GM12864 (cell line): ENCODE measurements at regions not wholly inside any gene's neighbourhood (a gene's known extent, or its start where the extent isn't known, plus 50 kb on each side); places are given as distances from the start of the nearest gene placed in this dataset.

Experiments
- DNase-seq: peaks from one replicate; pipeline ENCODE4 v3.0.0-alpha.2; 2011; ENCODE audit warnings: low read depth
- H3K4me3 ChIP-seq: 2 replicates; pipeline ENCODE4 v1.5.1; 2011; ENCODE audit warnings: mild to moderate bottlenecking, low read depth, low read length, control low read depth
- CTCF ChIP-seq: IDR thresholded peaks from 2 replicates; pipeline ENCODE4 v1.5.1; 2011; ENCODE audit warnings: low read depth, mild to moderate bottlenecking, moderate library complexity, low read length, control low read depth, inconsistent platforms; ENCODE audit errors: missing control alignments

- DNase-seq, result no peak
- no peak overlapping the region for H3K4me3 ChIP-seq
- no peak for TF ChIP-seq CTCF
Measured at GRCh38 chr18:45482286-45482685, 133.0 kb upstream of the SLC14A2 start.

GRCh38 chr18:45487581-45487980 is 127.7 kb upstream of the SLC14A2 start:
- DNase-seq, result no peak
- no peak overlapping the region for H3K4me3 ChIP-seq
- no peak for TF ChIP-seq CTCF

GRCh38 chr18:45488645-45489044 is 126.6 kb upstream of the SLC14A2 start:
- no peak for DNase-seq
- no peak for TF ChIP-seq CTCF
- H3K4me3 ChIP-seq, result no peak overlapping the region

- H3K4me3 ChIP-seq, result no peak overlapping the region
- TF ChIP-seq CTCF, result no peak
- DNase-seq, result no peak
Measured at GRCh38 chr18:45493830-45494229, 121.4 kb upstream of the SLC14A2 start.

- no peak overlapping the region for H3K4me3 ChIP-seq
- TF ChIP-seq CTCF, result no peak
- DNase-seq, result no peak
Measured at GRCh38 chr18:45494811-45495210, 120.5 kb upstream of the SLC14A2 start.

GRCh38 chr18:45496741-45497140 is 118.5 kb upstream of the SLC14A2 start:
- DNase-seq, result no peak
- no peak for TF ChIP-seq CTCF

GRCh38 chr18:45497595-45498286 is 117.5 kb upstream of the SLC14A2 start:
- DNase-seq, result no peak
- H3K4me3 ChIP-seq, result no peak overlapping the region
- TF ChIP-seq CTCF, result no peak

More at GRCh38 chr18:45496741-45497140, 118.5 kb upstream of the SLC14A2 start:
- no peak overlapping the region for H3K4me3 ChIP-seq
